Kidney epithelial cell (primary cell): ENCODE measurements at regions not wholly inside any gene's neighbourhood (a gene's known extent, or its start where the extent isn't known, plus 50 kb on each side); places are given as distances from the start of the nearest gene placed in this dataset.

ENCODE experiments used
- DNase-seq: peaks from one replicate; pipeline ENCODE4 v3.0.0-alpha.2; 2010; ENCODE audit warnings: low read depth
- H3K27me3 ChIP-seq: 2 replicates; pipeline ENCODE4 v1.6.0; 2011; ENCODE audit warnings: low read length; ENCODE audit not compliant: control insufficient read depth, insufficient read depth
- H3K36me3 ChIP-seq: 2 replicates; pipeline ENCODE4 v1.5.1; 2011; ENCODE audit warnings: low read length; ENCODE audit not compliant: control insufficient read depth, insufficient read depth
- H3K4me3 ChIP-seq: 2 replicates; pipeline ENCODE4 v1.5.1; 2011; ENCODE audit warnings: low read depth, mild to moderate bottlenecking, control low read depth, low read length
- CTCF ChIP-seq: IDR thresholded peaks from 2 replicates; pipeline ENCODE4 v1.5.1; 2011; ENCODE audit warnings: mild to moderate bottlenecking, moderate library complexity, low read length, control low read depth, inconsistent platforms; ENCODE audit not compliant: insufficient read depth, poor library complexity, severe bottlenecking

GRCh38 chr6:4401408-4402368 lies 266.3 kb upstream of the ECI2 start:
- H3K36me3 ChIP-seq: no peaks in the 10 kb centered on the region
- no peak for DNase-seq
- TF ChIP-seq CTCF: no peak
- no peaks in the 10 kb centered on the region for H3K27me3 ChIP-seq
- H3K4me3 ChIP-seq: no peak overlapping the region

GRCh38 chr6:4399656-4400055 lies 264.3 kb upstream of the ECI2 start:
- H3K36me3 ChIP-seq: no peaks in the 10 kb centered on the region
- H3K4me3 ChIP-seq: no peak overlapping the region
- no peaks in the 10 kb centered on the region for H3K27me3 ChIP-seq
- no peak for DNase-seq
- no peak for TF ChIP-seq CTCF

- Histone ChIP-seq H3K4me3 (no peak overlapping the region), H3K27me3 (no peaks in the 10 kb centered on the region), H3K36me3 (no peaks in the 10 kb centered on the region)
- no peak for TF ChIP-seq CTCF
- no peak for DNase-seq
Measured at GRCh38 chr6:4398791-4399190, 263.4 kb upstream of the ECI2 start.

- TF ChIP-seq CTCF: no peak
- no peaks in the 10 kb centered on the region for H3K27me3 ChIP-seq
Measured at GRCh38 chr6:4397307-4397706, 261.9 kb upstream of the ECI2 start.

GRCh38 chr6:4396044-4396443 lies 260.7 kb upstream of the ECI2 start:
- no peak overlapping the region for H3K4me3 ChIP-seq
- H3K27me3 ChIP-seq: no peaks in the 10 kb centered on the region
- DNase-seq: no peak
- H3K36me3 ChIP-seq: no peaks in the 10 kb centered on the region
- TF ChIP-seq CTCF: no peak

More at GRCh38 chr6:4397307-4397706, 261.9 kb upstream of the ECI2 start:
- no peak overlapping the region for H3K4me3 ChIP-seq
- no peak for DNase-seq
- H3K36me3 ChIP-seq: no peaks in the 10 kb centered on the region
